ENCODE measurements at regions not wholly inside any gene's neighbourhood (a gene's known extent, or its start where the extent isn't known, plus 50 kb on each side); places are given as distances from the start of the nearest gene placed in this dataset.

GRCh38 chr5:167813389-167813788 lies 478.1 kb upstream of the WWC1 start:
- TF ChIP-seq Cebpa-rat (IDR thresholded peaks at IDR 0.05) = no peak
- Histone ChIP-seq H3K9ac (no peak overlapping the region), H3K4me3 (no peak overlapping the region), H3K9me3 (no peaks in the 10 kb centered on the region), H3K27ac (no peak overlapping the region), H3K4me1 (peaks cover 22% of the 10 kb centered on the region), H3K36me3 (peaks cover 30% of the 10 kb centered on the region), H3K27me3 (no peaks in the 10 kb centered on the region), H3K4me2 (no peak overlapping the region), H4K20me1 (peaks cover 20% of the 10 kb centered on the region; the same call in 1 of the 2 replicates)

- Histone ChIP-seq H3K9me3 (no peaks in the 10 kb centered on the region), H3K27ac (no peak overlapping the region), H3K4me3 (no peak overlapping the region), H3K36me3 (peaks cover 33% of the 10 kb centered on the region), H4K20me1 (peaks cover 24% of the 10 kb centered on the region; the same call in 1 of the 2 replicates), H3K27me3 (no peaks in the 10 kb centered on the region), H3K4me2 (no peak overlapping the region), H3K9ac (no peak overlapping the region), H3K4me1 (peaks cover 22% of the 10 kb centered on the region)
- no peak for TF ChIP-seq Cebpa-rat (IDR thresholded peaks at IDR 0.05)
Observed at GRCh38 chr5:167814040-167814439, 477.4 kb upstream of the WWC1 start.

- TF ChIP-seq Cebpa-rat (IDR thresholded peaks at IDR 0.05) = no peak
- no peak overlapping the region for H3K4me3 ChIP-seq
Observed at GRCh38 chr5:167814828-167815227, 476.6 kb upstream of the WWC1 start.

GRCh38 chr5:167816354-167816753 lies 475.1 kb upstream of the WWC1 start:
- peaks cover 44% of the 10 kb centered on the region; the same call in 1 of the 2 replicates for H4K20me1 ChIP-seq
- peaks cover 44% of the 10 kb centered on the region for H3K36me3 ChIP-seq
- no peak overlapping the region for H3K27ac ChIP-seq
- peaks cover 34% of the 10 kb centered on the region for H3K4me1 ChIP-seq
- TF ChIP-seq Cebpa-rat (IDR thresholded peaks at IDR 0.05) = no peak
- no peaks in the 10 kb centered on the region for H3K27me3 ChIP-seq
- H3K4me2 ChIP-seq = peak overlapping the region; percentile 49
- H3K9me3 ChIP-seq = no peaks in the 10 kb centered on the region
- no peak overlapping the region for H3K9ac ChIP-seq
- H3K4me3 ChIP-seq = no peak overlapping the region

More at GRCh38 chr5:167814828-167815227, 476.6 kb upstream of the WWC1 start:
- Histone ChIP-seq H3K9me3 (no peaks in the 10 kb centered on the region), H3K9ac (no peak overlapping the region), H4K20me1 (peaks cover 32% of the 10 kb centered on the region; the same call in 1 of the 2 replicates), H3K36me3 (peaks cover 39% of the 10 kb centered on the region), H3K27ac (no peak overlapping the region), H3K27me3 (no peaks in the 10 kb centered on the region), H3K4me1 (peaks cover 22% of the 10 kb centered on the region), H3K4me2 (no peak overlapping the region)

- Histone ChIP-seq H3K9me3 (no peaks in the 10 kb centered on the region), H3K4me3 (no peak overlapping the region), H4K20me1 (peaks cover 45% of the 10 kb centered on the region; the same call in 1 of the 2 replicates), H3K4me2 (peak overlapping the region; percentile 49; the same call in 1 of the 2 replicates), H3K4me1 (peaks cover 34% of the 10 kb centered on the region), H3K27ac (no peak overlapping the region), H3K36me3 (peaks cover 43% of the 10 kb centered on the region), H3K27me3 (no peaks in the 10 kb centered on the region), H3K9ac (no peak overlapping the region)
- no peak for TF ChIP-seq Cebpa-rat (IDR thresholded peaks at IDR 0.05)
Observed at GRCh38 chr5:167816864-167817263, 474.6 kb upstream of the WWC1 start.

GRCh38 chr5:167819406-167819805 lies 472.0 kb upstream of the WWC1 start:
- no peaks in the 10 kb centered on the region for H3K27me3 ChIP-seq
- H3K9ac ChIP-seq = no peak overlapping the region
- no peak for TF ChIP-seq Cebpa-rat (IDR thresholded peaks at IDR 0.05)
- peaks cover 34% of the 10 kb centered on the region for H3K4me1 ChIP-seq
- peaks cover 38% of the 10 kb centered on the region; the same call in 1 of the 2 replicates for H4K20me1 ChIP-seq
- H3K4me3 ChIP-seq = no peak overlapping the region
- H3K9me3 ChIP-seq = no peaks in the 10 kb centered on the region
- H3K36me3 ChIP-seq = peaks cover 54% of the 10 kb centered on the region
- H3K4me2 ChIP-seq = no peak overlapping the region
- H3K27ac ChIP-seq = no peak overlapping the region

- Histone ChIP-seq H3K36me3 (peaks cover 52% of the 10 kb centered on the region), H3K27me3 (no peaks in the 10 kb centered on the region), H3K9ac (no peak overlapping the region), H3K4me2 (no peak overlapping the region), H4K20me1 (peaks cover 47% of the 10 kb centered on the region; the same call in 1 of the 2 replicates), H3K4me1 (peaks cover 27% of the 10 kb centered on the region), H3K27ac (no peak overlapping the region), H3K9me3 (no peaks in the 10 kb centered on the region), H3K4me3 (no peak overlapping the region)
- TF ChIP-seq Cebpa-rat (IDR thresholded peaks at IDR 0.05) = no peak
Observed at GRCh38 chr5:167820101-167820990, 471.1 kb upstream of the WWC1 start.

- Histone ChIP-seq H3K27ac (no peak overlapping the region), H3K36me3 (peaks cover 51% of the 10 kb centered on the region), H3K4me2 (no peak overlapping the region), H3K9ac (no peak overlapping the region), H3K4me1 (peaks cover 19% of the 10 kb centered on the region), H3K4me3 (no peak overlapping the region), H4K20me1 (peaks cover 55% of the 10 kb centered on the region; the same call in 1 of the 2 replicates), H3K9me3 (no peaks in the 10 kb centered on the region), H3K27me3 (no peaks in the 10 kb centered on the region)
- TF ChIP-seq Cebpa-rat (IDR thresholded peaks at IDR 0.05) = no peak
Observed at GRCh38 chr5:167821151-167821550, 470.3 kb upstream of the WWC1 start.

GRCh38 chr5:167821669-167822068 lies 469.8 kb upstream of the WWC1 start:
- Histone ChIP-seq H3K27me3 (no peaks in the 10 kb centered on the region), H3K4me1 (peaks cover 14% of the 10 kb centered on the region), H3K27ac (no peak overlapping the region), H3K4me3 (no peak overlapping the region), H3K9me3 (no peaks in the 10 kb centered on the region), H3K4me2 (no peak overlapping the region), H4K20me1 (peaks cover 55% of the 10 kb centered on the region; the same call in 1 of the 2 replicates), H3K9ac (no peak overlapping the region), H3K36me3 (peaks cover 51% of the 10 kb centered on the region)
- TF ChIP-seq Cebpa-rat (IDR thresholded peaks at IDR 0.05) = no peak

GRCh38 chr5:167822241-167822640 lies 469.2 kb upstream of the WWC1 start:
- Histone ChIP-seq H3K36me3 (peaks cover 51% of the 10 kb centered on the region), H4K20me1 (peaks cover 55% of the 10 kb centered on the region; the same call in 1 of the 2 replicates), H3K4me2 (no peak overlapping the region), H3K27me3 (no peaks in the 10 kb centered on the region), H3K27ac (no peak overlapping the region), H3K4me3 (no peak overlapping the region), H3K9ac (no peak overlapping the region), H3K9me3 (no peaks in the 10 kb centered on the region), H3K4me1 (peaks cover 12% of the 10 kb centered on the region; the same call in 1 of the 2 replicates)
- TF ChIP-seq Cebpa-rat (IDR thresholded peaks at IDR 0.05) = no peak
